ENCODE measurements at regions not wholly inside any gene's neighbourhood (a gene's known extent, or its start where the extent isn't known, plus 50 kb on each side); places are given as distances from the start of the nearest gene placed in this dataset.

- no peak for DNase-seq
Measured at GRCh38 chr1:147811273-147811672, 50.9 kb upstream of the GJA5 start.

GRCh38 chr1:147811751-147812150, 51.3 kb upstream of the GJA5 start:
- DNase-seq, result no peak

- DNase-seq, result peak; percentile 12
Measured at GRCh38 chr1:147812799-147813198, 52.4 kb upstream of the GJA5 start.

- DNase-seq, result no peak
Measured at GRCh38 chr1:147815503-147815902, 55.1 kb upstream of the GJA5 start.

- DNase-seq, result no peak
Measured at GRCh38 chr1:147820761-147821297, 60.4 kb upstream of the GJA5 start.

- no peak for DNase-seq
Measured at GRCh38 chr1:147821883-147822282, 61.5 kb upstream of the GJA5 start.

GRCh38 chr1:147822292-147822691, 61.9 kb upstream of the GJA5 start:
- DNase-seq, result no peak

- no peak for DNase-seq
Measured at GRCh38 chr1:147824001-147824400, 63.6 kb upstream of the GJA5 start.

GRCh38 chr1:147824798-147825197, 64.4 kb upstream of the GJA5 start:
- DNase-seq, result no peak

- DNase-seq, result no peak
Measured at GRCh38 chr1:147825586-147825985, 65.2 kb upstream of the GJA5 start.

GRCh38 chr1:147826259-147826658, 65.9 kb upstream of the GJA5 start:
- no peak for DNase-seq

GRCh38 chr1:147833231-147833860, 69.2 kb upstream of the GJA8 start:
- DNase-seq, result no peak

GRCh38 chr1:147834181-147834580, 68.4 kb upstream of the GJA8 start:
- no peak for DNase-seq

GRCh38 chr1:147834810-147835209, 67.8 kb upstream of the GJA8 start:
- no peak for DNase-seq

- no peak for DNase-seq
Measured at GRCh38 chr1:147837129-147837963, 65.2 kb upstream of the GJA8 start.

- DNase-seq, result no peak
Measured at GRCh38 chr1:147837964-147838292, 64.7 kb upstream of the GJA8 start.

- DNase-seq, result no peak
Measured at GRCh38 chr1:147840909-147841308, 61.7 kb upstream of the GJA8 start.

- DNase-seq, result no peak
Measured at GRCh38 chr1:147842578-147842977, 60.0 kb upstream of the GJA8 start.

- no peak for DNase-seq
Measured at GRCh38 chr1:147843486-147843885, 59.1 kb upstream of the GJA8 start.

- no peak for DNase-seq
Measured at GRCh38 chr1:147847831-147848230, 54.8 kb upstream of the GJA8 start.

GRCh38 chr1:147849098-147849895, 53.3 kb upstream of the GJA8 start:
- peak; percentile 42 for DNase-seq

GRCh38 chr1:147850737-147851136, 51.9 kb upstream of the GJA8 start:
- DNase-seq, result no peak

GRCh38 chr1:147851149-147851548, 51.4 kb upstream of the GJA8 start:
- DNase-seq, result no peak

All from inflammatory macrophage treated with lipopolysaccharide for 4 hours (primary cell).